PC-3 (cell line): ENCODE measurements at regions not wholly inside any gene's neighbourhood (a gene's known extent, or its start where the extent isn't known, plus 50 kb on each side); places are given as distances from the start of the nearest gene placed in this dataset.

ENCODE experiments used
- CTCF ChIP-seq: fragments of 300-600 bp; sonication (generic); conservative IDR thresholded peaks from 2 replicates; pipeline ENCODE4 v1.5.1; 2017; ENCODE audit warnings: antibody characterized with exemption, low read depth, mild to moderate bottlenecking, low read length
- EZH2 ChIP-seq: fragments of 300-600 bp; sonication (generic); IDR thresholded peaks from one replicate; pipeline ENCODE4 v1.6.1; 2017; ENCODE audit warnings: antibody characterized with exemption, mild to moderate bottlenecking, low read length; ENCODE audit not compliant: unreplicated experiment

GRCh38 chr1:166343276-166343675 lies 176.5 kb upstream of the FAM78B start:
- TF ChIP-seq CTCF (no peak), EZH2 (no peak)
